ENCODE measurements at regions not wholly inside any gene's neighbourhood (a gene's known extent, or its start where the extent isn't known, plus 50 kb on each side); places are given as distances from the start of the nearest gene placed in this dataset.

DNA sequence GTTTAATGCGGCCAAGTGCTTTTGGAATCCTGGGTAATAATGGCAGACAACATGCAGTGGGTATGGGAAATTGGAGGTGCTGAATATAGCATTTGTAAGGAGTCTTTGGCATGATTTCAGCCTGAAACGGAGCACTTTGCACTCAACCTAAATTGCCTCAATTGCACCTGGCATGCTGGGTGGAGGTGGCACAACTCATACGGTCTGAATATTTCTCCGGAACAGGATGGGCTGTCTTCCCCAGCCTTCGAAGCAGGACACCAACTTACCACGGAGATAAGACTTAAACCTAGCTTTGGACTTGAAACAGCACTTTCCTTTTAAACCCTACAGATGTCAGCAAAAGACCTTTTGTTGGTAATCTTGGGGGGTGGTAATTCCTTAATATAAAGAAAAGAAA lies 153.7 kb upstream of the SRRM4 start:
- TF ChIP-seq, protein P1, sequence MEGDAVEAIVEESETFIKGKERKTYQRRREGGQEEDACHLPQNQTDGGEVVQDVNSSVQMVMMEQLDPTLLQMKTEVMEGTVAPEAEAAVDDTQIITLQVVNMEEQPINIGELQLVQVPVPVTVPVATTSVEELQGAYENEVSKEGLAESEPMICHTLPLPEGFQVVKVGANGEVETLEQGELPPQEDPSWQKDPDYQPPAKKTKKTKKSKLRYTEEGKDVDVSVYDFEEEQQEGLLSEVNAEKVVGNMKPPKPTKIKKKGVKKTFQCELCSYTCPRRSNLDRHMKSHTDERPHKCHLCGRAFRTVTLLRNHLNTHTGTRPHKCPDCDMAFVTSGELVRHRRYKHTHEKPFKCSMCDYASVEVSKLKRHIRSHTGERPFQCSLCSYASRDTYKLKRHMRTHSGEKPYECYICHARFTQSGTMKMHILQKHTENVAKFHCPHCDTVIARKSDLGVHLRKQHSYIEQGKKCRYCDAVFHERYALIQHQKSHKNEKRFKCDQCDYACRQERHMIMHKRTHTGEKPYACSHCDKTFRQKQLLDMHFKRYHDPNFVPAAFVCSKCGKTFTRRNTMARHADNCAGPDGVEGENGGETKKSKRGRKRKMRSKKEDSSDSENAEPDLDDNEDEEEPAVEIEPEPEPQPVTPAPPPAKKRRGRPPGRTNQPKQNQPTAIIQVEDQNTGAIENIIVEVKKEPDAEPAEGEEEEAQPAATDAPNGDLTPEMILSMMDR (IDR thresholded peaks at IDR 0.05; ENCODE audit: low read depth, low read length, missing input control), result no peak
- no peak for TF ChIP-seq FOXA2 (IDR thresholded peaks at IDR 0.05)
- TF ChIP-seq, protein P2, sequence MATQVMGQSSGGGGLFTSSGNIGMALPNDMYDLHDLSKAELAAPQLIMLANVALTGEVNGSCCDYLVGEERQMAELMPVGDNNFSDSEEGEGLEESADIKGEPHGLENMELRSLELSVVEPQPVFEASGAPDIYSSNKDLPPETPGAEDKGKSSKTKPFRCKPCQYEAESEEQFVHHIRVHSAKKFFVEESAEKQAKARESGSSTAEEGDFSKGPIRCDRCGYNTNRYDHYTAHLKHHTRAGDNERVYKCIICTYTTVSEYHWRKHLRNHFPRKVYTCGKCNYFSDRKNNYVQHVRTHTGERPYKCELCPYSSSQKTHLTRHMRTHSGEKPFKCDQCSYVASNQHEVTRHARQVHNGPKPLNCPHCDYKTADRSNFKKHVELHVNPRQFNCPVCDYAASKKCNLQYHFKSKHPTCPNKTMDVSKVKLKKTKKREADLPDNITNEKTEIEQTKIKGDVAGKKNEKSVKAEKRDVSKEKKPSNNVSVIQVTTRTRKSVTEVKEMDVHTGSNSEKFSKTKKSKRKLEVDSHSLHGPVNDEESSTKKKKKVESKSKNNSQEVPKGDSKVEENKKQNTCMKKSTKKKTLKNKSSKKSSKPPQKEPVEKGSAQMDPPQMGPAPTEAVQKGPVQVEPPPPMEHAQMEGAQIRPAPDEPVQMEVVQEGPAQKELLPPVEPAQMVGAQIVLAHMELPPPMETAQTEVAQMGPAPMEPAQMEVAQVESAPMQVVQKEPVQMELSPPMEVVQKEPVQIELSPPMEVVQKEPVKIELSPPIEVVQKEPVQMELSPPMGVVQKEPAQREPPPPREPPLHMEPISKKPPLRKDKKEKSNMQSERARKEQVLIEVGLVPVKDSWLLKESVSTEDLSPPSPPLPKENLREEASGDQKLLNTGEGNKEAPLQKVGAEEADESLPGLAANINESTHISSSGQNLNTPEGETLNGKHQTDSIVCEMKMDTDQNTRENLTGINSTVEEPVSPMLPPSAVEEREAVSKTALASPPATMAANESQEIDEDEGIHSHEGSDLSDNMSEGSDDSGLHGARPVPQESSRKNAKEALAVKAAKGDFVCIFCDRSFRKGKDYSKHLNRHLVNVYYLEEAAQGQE (IDR thresholded peaks at IDR 0.05), result no peak
- no peak for TF ChIP-seq JUND (IDR thresholded peaks at IDR 0.05)
- TF ChIP-seq TAF1 (conservative IDR thresholded peaks at IDR 0.05), result no peak
- TF ChIP-seq YY1 (IDR thresholded peaks at IDR 0.05), result no peak
